ENCODE measurements at regions not wholly inside any gene's neighbourhood (a gene's known extent, or its start where the extent isn't known, plus 50 kb on each side); places are given as distances from the start of the nearest gene placed in this dataset.

GRCh38 chr2:11045294-11045693 lies 110.0 kb upstream of the SLC66A3 start:
- ATAC-seq (ENCODE audit: low FRiP score in 2 of 2) (no peak), DNase-seq (no peak)
- no peaks in the 10 kb centered on the region for H3K36me3 ChIP-seq
- no peaks in the 10 kb centered on the region for H3K27me3 ChIP-seq
- no peak overlapping the region for H3K27ac ChIP-seq
- 90 to 94% methylated on average over 7 of the region's 7 CpGs for WGBS, 2 donors
- TF ChIP-seq POLR2A (IDR thresholded peaks at IDR 0.05): no peak
- TF ChIP-seq EP300 (IDR thresholded peaks at IDR 0.05): no peak
- no peak for TF ChIP-seq CTCF (IDR thresholded peaks at IDR 0.05)
- TF ChIP-seq POLR2AphosphoS5 (IDR thresholded peaks at IDR 0.05): no peak
- H3K4me3 ChIP-seq: no peak overlapping the region
- no peaks in the 10 kb centered on the region for H3K4me1 ChIP-seq
- no peaks in the 10 kb centered on the region for H3K9me3 ChIP-seq

- Histone ChIP-seq H3K27ac (no peak overlapping the region), H3K4me3 (no peak overlapping the region), H3K27me3 (no peaks in the 10 kb centered on the region), H3K9me3 (no peaks in the 10 kb centered on the region), H3K36me3 (no peaks in the 10 kb centered on the region), H3K4me1 (no peaks in the 10 kb centered on the region)
- ATAC-seq (ENCODE audit: low FRiP score in 2 of 2) (no peak), DNase-seq (no peak)
- TF ChIP-seq POLR2A (IDR thresholded peaks at IDR 0.05): no peak
- TF ChIP-seq EP300 (IDR thresholded peaks at IDR 0.05): no peak
- TF ChIP-seq POLR2AphosphoS5 (IDR thresholded peaks at IDR 0.05): no peak
- no peak for TF ChIP-seq CTCF (IDR thresholded peaks at IDR 0.05)
- 84 to 92% methylated on average over 14 of the region's 14 CpGs for WGBS, 2 donors
Measured at GRCh38 chr2:11048335-11049008, 106.8 kb upstream of the SLC66A3 start.

- DNase-seq: no peak
- H3K4me1 ChIP-seq: no peaks in the 10 kb centered on the region
- no peak overlapping the region for H3K27ac ChIP-seq
- no peaks in the 10 kb centered on the region for H3K36me3 ChIP-seq
- TF ChIP-seq POLR2A (IDR thresholded peaks at IDR 0.05) (no peak), POLR2AphosphoS5 (IDR thresholded peaks at IDR 0.05) (no peak), EP300 (IDR thresholded peaks at IDR 0.05) (no peak), CTCF (IDR thresholded peaks at IDR 0.05) (no peak)
- no peaks in the 10 kb centered on the region for H3K9me3 ChIP-seq
- no peaks in the 10 kb centered on the region for H3K27me3 ChIP-seq
- ATAC-seq (ENCODE audit: low FRiP score in 2 of 2): no peak
- H3K4me3 ChIP-seq: no peak overlapping the region
- 72% methylated on average over 5 of the region's 5 CpGs for WGBS, 2 donors
Measured at GRCh38 chr2:11050565-11050964, 104.7 kb upstream of the SLC66A3 start.

GRCh38 chr2:11051280-11051679 lies 104.0 kb upstream of the SLC66A3 start:
- no peaks in the 10 kb centered on the region for H3K4me1 ChIP-seq
- 91 to 98% methylated on average over 9 of the region's 9 CpGs for WGBS, 2 donors
- no peak for ATAC-seq (ENCODE audit: low FRiP score in 2 of 2)
- no peaks in the 10 kb centered on the region for H3K36me3 ChIP-seq
- no peak overlapping the region for H3K4me3 ChIP-seq
- H3K9me3 ChIP-seq: no peaks in the 10 kb centered on the region
- no peak overlapping the region for H3K27ac ChIP-seq
- H3K27me3 ChIP-seq: no peaks in the 10 kb centered on the region
- TF ChIP-seq POLR2AphosphoS5 (IDR thresholded peaks at IDR 0.05): no peak
- no peak for TF ChIP-seq EP300 (IDR thresholded peaks at IDR 0.05)
- no peak for TF ChIP-seq POLR2A (IDR thresholded peaks at IDR 0.05)
- TF ChIP-seq CTCF (IDR thresholded peaks at IDR 0.05): no peak
- no peak for DNase-seq

GRCh38 chr2:11053546-11053945 lies 101.7 kb upstream of the SLC66A3 start:
- 93 to 95% methylated on average over 10 to 12 of the region's 12 CpGs for WGBS, 2 donors
- H3K4me3 ChIP-seq: no peak overlapping the region
- DNase-seq (no peak), ATAC-seq (ENCODE audit: low FRiP score in 2 of 2) (no peak)
- no peaks in the 10 kb centered on the region for H3K9me3 ChIP-seq
- H3K27ac ChIP-seq: no peak overlapping the region
- no peak for TF ChIP-seq POLR2AphosphoS5 (IDR thresholded peaks at IDR 0.05)
- no peak for TF ChIP-seq POLR2A (IDR thresholded peaks at IDR 0.05)
- TF ChIP-seq EP300 (IDR thresholded peaks at IDR 0.05): no peak
- H3K4me1 ChIP-seq: no peaks in the 10 kb centered on the region
- H3K27me3 ChIP-seq: no peaks in the 10 kb centered on the region
- no peaks in the 10 kb centered on the region for H3K36me3 ChIP-seq
